HG03520 (cell line): ENCODE measurements at regions not wholly inside any gene's neighbourhood (a gene's known extent, or its start where the extent isn't known, plus 50 kb on each side); places are given as distances from the start of the nearest gene placed in this dataset.

Experiments
- ATAC-seq: cut with Tn5 transposase; IDR thresholded peaks from one replicate; pipeline ENCODE4 v1.9.1; 2021; ENCODE audit warnings: mild to moderate bottlenecking, moderate library complexity; ENCODE audit not compliant: unreplicated experiment

DNA sequence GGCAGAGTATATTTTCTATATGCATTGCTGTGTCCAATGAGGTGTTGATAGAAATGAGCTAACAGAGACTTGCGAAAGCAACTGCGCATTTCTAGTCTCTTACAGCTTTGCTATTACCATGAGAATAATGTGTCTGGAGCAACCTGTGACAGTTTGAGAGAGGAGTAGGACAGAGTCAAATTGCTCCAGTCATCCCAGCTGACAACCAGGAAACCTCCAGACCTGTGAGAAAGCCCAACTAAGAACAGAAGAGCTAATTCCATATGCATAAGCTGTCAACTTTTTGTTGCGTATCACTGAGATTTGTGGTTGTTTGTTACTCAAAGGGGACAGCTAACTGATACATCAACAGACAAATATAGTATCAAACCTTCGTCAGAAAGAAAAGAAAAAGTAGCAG, 354.1 kb upstream of the LRRC7 start:
- no peak for ATAC-seq

DNA sequence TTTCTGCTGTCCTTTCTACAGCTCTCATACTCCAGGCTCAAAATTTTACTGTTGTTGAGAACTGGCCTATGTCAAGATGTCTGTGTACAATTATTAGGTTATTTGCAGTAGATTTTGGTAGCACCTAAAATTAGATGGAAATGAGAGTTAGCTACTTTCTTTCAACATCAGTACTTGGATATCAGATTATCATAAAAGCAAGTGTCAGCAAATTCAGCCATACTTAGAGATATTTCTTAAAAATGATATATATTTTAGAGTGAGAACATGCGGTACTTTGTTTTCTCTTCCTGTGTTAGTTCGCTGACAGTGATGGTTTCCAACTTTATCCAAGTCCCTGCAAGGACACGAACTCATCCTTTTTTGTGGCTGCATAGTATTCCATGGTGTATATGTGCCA, 351.8 kb upstream of the LRRC7 start:
- ATAC-seq = no peak

DNA sequence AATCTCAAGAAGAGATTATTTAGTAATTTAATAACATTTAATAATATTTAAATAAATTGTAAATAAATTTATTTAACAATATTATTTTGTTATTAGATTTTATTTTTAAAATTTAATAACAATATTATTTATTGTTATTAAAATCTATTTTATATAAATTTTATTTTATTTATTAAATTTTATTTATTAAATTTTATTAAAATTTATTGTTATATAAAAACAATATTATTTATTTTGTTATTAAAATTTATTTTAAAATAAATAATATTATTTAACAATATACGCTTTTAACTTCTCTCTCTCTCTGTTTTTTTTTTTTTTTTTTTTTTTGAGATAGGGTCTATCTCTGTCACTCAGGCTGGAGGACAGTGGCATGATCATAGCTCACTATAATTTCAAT, 347.1 kb upstream of the LRRC7 start:
- ATAC-seq = no peak

DNA sequence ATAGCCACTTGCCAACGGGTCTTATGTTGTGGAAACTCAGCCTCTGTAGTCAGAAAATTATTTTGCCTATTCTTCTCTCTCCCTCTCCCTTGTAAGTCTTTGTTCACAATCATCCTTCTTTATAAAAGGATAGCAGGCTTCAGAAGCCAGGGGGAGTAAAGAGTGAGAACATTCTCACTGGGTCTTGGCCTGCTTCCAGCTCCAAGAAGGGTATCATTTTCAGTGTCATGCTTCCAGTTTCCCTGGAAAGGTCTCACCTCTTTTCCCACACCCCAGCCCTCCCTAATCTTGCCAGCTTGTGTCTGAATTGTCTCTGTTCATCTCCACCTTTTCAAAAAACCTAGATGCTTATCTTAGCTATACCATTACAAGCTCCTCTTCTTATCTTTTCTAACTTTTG, 346.2 kb upstream of the LRRC7 start:
- ATAC-seq = no peak

DNA sequence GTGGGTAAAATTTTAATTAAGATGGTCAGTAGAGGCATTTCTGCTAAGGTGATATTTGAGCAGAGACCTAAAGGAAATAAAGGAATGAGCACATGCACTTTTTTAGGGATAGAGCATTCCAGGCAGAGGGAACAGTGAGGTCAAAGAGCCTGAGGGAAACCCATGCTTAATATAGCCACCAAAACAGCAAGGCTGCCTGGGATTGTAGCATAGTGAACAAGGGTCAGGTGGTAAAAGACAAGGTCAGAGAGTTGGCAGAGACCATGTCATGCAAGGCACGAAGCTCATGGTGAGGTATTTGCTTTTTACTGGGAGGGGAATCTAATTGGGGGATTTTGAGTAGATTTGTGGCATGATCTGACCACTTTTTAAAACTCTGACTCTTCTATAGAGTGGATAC, 344.6 kb upstream of the LRRC7 start:
- ATAC-seq = no peak

DNA sequence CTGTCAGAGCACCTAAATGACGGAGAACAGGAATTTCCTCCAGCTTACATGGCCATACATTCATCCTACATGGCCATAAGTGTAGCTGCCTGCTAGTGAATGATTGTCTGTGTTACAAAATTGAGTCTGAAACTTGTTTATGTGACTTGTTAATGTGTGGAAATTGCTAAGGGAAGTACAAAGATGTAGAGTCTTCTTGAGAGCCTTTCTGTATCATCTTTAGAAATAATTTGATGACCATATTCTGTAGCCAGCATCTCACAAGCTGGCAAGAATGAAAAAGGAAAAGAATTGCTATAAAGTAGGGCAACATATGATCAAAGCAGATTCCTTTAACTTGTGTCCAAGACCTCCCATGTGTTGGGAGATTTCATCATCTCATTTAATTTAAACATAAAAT, 339.2 kb upstream of the LRRC7 start:
- no peak for ATAC-seq

DNA sequence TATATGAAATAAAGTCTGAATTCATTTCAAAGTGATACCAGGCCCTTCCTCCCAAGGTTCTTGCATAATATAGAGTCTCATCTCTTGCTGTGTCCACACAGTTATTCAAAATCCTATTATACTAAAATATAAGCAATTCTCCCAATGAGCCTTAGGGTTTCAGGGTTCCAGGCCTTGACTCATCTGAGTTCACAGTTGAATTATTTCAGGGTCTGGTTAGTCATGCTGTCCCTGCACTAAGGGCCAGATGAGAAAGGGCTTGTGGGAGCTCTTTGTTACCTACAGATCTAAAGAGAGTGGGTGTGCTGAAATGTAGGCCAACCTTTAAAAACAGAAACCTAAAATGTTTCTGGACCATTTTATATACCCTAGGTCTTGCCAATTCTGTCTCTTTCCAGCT, 337.5 kb upstream of the LRRC7 start:
- ATAC-seq = no peak

DNA sequence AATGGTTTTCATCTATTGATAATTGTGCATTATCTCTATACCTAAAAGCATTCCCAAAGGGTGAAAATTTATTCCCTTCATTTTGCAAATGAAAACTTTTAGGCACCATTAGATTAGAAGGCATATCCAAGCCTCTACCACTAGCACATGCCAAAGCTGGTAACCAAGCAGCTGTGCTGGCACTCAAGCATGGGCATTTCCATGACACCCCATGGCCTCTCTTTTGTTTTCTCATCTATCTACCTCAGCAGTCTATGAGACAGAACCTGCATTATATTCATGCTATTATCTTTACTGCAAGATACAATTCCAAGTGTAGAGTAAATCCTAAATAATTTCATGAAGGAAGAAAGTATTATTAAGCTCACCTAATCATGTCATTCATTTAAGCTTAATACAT, 334.3 kb upstream of the LRRC7 start:
- no peak for ATAC-seq

DNA sequence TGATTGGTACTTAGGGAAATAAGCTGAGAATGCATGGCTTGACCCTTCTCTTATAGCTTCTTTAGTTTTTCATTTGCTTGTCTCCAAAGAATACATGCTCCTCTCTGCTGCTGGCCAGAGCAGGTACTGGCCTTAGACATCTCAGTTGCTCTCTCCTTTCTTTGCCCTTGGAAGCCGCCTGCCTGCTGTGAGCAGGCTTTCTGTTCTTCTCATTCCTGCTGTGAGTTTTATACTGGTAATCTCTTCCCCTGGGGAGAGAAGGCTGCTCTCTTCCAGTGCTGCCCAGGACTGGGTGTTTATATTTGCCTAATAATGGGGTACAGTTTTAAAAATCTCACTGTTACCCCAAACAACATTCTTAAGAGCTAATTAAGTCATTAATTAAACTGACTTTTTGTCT, 323.5 kb upstream of the LRRC7 start:
- ATAC-seq = no peak

DNA sequence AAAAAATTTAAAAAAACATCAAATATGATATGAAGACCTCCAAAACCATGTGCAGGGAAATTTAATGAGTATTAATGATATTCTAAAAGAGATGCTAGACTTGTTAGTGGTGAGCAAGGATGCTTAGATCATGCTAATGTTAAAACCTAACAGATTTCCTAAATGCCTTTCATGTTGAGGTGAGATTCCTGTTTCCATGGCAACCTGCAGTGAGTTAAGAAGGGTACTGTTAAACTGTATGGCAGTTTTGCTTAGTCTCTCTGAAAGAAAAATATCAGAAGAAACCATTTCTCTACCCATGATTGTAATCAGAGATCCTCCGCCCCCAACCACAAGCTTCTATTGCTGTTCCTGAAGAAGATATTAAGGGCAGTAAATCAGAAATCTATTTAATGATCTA, 321.6 kb upstream of the LRRC7 start:
- no peak for ATAC-seq

DNA sequence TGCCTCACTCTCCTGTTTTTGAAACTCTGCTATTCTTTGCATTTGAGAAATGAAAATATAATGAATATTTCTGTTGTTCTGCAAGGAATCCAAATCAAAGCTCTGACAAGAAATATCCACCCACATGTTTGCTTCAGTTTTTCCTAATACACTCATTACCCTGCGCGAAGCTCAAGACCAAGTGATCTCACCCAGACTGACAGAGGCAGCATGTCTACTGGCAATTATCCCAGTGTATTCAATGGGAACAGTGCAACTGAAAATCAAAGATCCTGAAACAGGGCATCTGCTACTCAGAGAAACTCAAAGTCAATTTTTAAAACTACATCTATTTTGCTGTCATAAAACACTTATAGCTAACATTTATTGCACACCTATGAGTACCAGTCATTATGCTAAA, 321.0 kb upstream of the LRRC7 start:
- ATAC-seq = no peak

DNA sequence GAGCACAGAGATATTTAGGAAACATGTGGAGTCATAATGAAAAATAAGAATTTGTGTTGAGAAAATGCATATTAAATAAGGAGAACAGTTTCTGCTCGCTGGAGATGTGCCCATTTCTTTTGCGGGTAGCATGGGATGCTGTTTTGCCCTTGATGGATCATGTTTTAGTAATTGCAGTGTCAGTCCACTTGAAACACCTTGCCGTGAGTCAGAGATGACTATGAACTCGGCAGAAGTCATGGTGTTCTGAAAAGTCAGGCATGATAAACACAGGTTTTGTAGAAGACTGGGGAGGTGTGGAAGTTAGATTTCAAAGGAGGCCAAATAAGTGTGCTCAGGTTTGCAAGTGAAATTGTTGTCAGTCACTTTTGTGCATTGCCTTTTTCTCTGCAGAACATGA, 315.0 kb upstream of the LRRC7 start:
- ATAC-seq = no peak

DNA sequence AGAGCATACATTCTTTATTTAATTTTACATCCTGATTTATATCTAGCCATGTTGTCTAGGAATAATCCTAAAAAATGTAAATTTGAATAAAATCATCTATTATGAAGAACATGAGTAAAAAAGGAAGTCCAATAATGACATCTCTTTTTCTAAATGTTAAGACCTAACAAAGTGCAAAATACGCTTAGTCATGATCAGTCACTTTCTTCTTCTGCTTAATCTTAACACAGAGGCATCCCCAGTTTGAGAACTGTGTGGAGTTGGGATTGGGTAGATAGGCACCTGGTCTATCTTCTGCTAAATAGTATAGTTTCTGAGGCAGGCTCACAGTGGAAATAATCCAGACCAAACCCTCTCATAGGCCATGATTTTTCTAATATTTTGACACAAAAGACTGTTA, 311.7 kb upstream of the LRRC7 start:
- no peak for ATAC-seq

DNA sequence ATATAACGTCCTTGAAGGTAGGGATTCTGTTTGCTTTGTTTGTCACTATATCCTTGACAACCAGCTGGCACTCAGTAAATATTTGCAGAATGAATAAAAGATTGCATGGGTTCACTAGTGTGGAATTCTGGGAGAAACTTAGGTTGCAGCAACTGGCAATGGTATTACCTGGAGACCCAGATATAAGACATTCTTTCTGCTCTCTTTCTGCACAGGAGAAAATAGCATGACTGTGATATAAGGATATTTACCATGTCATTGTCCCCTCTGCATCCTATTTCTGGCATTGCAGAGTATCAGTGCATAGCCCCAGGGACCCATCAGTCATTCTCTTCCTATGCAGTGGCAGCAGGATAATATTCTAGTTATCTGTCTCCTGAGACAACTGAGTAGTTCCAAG, 308.9 kb upstream of the LRRC7 start:
- no peak for ATAC-seq

DNA sequence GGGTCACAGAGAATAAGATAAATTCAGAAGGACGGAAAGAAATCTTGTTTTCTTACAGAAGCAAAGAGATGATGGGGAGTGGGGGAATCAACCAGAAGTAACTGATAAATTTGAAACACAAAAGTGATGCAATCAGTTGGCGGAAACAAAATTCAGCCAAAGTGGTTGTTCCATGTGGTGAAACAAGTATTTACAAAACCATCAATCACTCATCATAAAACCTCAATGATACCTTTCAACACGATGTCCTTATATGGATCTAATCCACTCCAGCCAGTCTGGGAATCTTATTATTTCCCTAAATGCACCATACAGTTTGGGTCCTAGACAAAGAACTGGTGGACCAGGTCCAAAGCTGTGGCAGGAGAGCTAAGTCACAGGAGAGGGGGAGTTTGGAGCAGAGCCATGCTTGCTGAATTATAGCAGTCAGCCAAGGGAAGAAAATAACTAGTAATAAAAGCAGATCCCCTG, 303.8 kb upstream of the LRRC7 start:
- ATAC-seq = no peak

DNA sequence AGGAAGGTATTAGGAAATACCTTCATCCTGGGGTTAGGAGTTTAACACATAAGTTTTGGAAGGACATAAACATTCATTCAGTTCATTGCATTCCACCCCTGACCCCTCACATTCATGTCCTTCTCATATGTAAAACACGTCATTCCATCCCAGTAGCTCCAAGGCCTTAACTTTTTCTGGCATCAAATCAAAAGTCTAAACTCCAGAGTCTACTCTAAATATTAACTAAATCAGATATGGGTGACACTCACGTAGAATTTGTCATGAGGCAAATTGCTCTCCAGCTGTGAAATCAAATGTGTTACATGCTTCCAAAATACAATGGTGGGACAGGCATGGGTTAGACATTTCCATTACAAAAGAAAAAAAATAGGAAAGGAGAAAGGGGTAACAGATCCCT, 298.2 kb upstream of the LRRC7 start:
- ATAC-seq = no peak

DNA sequence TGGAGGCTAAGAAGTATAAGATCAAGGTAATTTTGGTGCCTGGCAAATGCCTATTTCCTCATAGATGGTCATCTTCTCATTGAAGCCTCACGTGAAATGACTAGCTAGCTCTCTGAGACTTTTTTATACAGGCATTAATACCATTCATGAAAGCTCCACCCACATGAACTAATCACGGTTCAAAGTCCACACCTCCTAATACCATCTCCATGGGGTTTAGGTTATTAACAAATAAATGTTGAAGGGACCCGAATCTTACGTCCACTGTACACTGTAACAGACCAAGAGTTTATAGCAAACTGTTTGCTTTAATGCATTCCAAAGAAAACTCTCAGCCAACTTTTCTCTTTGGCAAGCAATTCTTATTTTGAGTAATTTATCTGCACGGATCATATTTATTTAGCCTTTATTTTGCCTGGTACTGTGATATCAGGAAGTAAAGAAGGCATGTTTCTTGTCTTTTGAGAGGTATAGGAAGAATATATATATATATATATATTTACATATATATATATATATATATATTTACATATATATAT, 296.1 kb upstream of the LRRC7 start:
- ATAC-seq = no peak

DNA sequence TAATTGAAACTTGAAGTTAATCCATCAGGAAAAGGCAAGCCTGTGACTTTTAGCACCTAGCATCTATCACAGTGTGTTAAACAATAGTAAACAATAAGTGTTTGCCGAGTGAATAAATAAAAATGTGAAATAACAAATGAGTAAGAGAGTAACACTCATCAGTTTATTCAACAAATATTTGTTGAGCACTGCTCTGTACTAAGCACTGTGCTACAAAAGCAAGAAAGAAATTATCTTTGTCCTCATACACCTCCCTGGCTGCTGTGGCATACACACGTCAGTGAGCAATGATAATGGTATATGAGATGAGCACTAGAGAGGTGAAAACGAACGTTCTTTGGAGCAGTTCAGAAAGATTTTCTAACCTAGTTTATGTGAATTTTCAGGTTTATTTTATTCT, 295.0 kb upstream of the LRRC7 start:
- ATAC-seq = no peak

DNA sequence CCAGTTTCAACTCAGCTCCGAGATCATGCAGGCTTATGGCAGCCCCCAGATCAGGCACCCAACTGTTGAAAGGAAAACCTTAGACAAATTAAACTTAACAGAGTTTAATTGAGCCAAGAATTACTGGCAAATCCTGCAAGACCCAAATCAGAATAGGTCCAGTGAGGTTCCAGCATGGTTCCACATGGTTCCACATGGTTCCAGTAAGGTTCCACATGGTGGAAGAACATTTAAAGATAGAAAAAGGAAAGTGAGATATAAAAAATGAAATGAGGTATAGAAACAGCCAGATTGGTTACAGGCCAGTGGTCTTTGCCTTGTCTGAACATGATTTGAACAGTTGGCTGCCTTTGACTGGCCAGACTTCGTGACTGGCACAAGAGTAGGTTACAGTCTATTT, 288.8 kb upstream of the LRRC7 start:
- no peak for ATAC-seq

DNA sequence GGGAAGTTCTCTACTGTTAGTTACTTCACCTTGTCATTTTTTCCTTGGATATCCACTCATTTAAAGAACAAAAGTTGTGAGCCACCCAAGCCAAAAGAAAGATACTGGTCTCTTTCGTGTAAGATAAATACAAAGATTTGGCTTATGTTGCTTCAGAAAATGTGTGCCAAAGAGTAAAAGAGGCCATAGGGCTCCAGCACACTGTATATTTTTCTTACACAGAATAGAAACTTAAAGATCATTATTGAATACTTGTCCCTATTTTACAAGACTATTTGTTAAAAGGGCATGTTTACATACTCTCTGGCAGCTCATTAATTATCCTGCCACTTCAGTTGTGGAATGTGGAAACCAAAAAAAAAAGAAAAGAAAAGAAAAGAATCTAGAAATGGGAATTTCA, 284.2 kb upstream of the LRRC7 start:
- no peak for ATAC-seq

DNA sequence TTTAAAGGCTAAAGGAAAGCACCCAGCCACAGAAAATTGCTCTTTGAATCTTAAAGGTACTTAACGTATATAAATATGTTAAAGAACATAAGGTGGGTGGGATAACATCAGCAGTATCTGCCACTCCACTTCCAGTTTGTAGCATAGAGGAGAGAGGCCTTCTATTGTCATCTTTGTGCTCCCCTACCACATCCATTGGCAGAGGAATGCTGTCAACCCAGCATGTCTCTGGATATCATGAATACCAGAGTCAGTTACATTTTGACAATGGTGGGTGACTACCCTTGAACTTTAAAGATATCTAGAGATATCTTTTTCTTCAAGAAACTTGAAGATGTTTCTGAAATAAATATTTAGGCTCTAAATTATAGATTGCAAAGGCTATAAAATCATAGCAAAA, 283.2 kb upstream of the LRRC7 start:
- ATAC-seq = no peak

DNA sequence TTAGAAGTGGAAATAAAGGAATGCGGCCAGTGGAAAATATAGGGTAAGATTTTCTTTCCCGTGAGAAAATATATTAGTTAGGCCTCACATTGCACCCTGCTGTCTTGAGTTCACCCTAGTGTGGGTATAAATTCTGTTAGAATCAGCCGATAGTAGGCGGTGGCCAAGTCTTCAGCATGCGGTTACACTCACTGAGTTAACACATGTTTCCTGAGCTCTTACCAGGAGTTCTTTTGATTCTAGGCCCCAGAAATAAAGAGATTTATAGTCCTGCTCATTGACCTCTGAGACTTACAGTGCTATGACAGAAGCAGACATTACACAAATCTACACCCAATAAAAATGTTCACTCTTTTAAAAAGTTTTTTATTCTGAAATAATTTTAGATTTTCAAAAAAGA, 279.3 kb upstream of the LRRC7 start:
- ATAC-seq = no peak

DNA sequence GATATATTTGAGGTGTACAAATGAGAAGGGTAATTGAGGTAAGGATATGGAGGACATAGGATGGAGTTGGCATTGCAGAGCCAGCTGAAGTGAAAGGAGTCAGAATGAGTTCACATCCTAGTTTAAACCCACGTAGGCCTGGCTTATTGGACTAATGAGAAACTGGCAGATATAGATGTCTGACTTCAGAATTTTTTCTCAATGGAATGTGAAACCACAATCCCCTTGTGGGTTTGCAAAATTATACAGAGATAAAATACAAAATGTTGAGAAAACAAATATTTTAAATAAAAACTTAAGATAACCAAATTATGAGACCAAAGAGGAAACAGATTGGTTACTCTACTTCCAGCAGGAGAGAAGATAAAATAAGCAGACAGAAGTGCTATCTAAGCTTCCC, 277.4 kb upstream of the LRRC7 start:
- no peak for ATAC-seq

DNA sequence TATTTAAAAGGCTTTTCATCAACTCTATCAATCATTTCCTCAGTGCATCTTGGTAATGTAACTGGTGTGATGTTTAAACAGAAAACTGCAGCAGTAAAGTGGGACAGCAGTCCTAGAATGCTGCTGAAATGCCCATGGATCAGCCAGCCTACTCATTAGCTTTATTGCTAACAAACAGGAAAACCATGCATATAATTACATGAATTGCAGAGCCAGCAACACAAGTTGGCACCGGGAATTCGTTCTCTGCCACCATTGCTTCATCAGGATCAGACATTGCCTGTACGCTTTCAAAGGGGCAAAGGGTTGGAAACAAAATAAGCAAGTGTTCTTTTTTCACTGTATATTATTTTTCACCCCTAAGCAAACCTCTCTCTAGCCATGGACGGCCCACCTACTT, 276.2 kb upstream of the LRRC7 start:
- no peak for ATAC-seq
